ENCODE measurements at regions not wholly inside any gene's neighbourhood (a gene's known extent, or its start where the extent isn't known, plus 50 kb on each side); places are given as distances from the start of the nearest gene placed in this dataset.

- no peak for DNase-seq (ENCODE audit: low read depth, low spot score)
These were observed 1341.2 kb upstream of the SPRY2 start for GRCh38 chr13:81682081-81682630.

GRCh38 chr13:81677857-81678256 is 1336.9 kb upstream of the SPRY2 start:
- no peak for DNase-seq (ENCODE audit: low read depth, low spot score)

GRCh38 chr13:81676008-81676407 is 1335.1 kb upstream of the SPRY2 start:
- DNase-seq (ENCODE audit: low read depth, low spot score), result no peak

GRCh38 chr13:81671064-81671463 is 1330.1 kb upstream of the SPRY2 start:
- no peak for DNase-seq (ENCODE audit: low read depth, low spot score)

GRCh38 chr13:81670048-81670447 is 1329.1 kb upstream of the SPRY2 start:
- DNase-seq (ENCODE audit: low read depth, low spot score), result no peak

- no peak for DNase-seq (ENCODE audit: low read depth, low spot score)
These were observed 1323.9 kb upstream of the SPRY2 start for GRCh38 chr13:81664872-81665271.

GRCh38 chr13:81659984-81660383 is 1319.1 kb upstream of the SPRY2 start:
- DNase-seq (ENCODE audit: low read depth, low spot score), result no peak

GRCh38 chr13:81658598-81659370 is 1317.9 kb upstream of the SPRY2 start:
- no peak for DNase-seq (ENCODE audit: low read depth, low spot score)

- DNase-seq (ENCODE audit: low read depth, low spot score), result no peak
These were observed 1299.2 kb upstream of the SPRY2 start for GRCh38 chr13:81639984-81640582.

- DNase-seq (ENCODE audit: low read depth, low spot score), result no peak
These were observed 1296.5 kb upstream of the SPRY2 start for GRCh38 chr13:81637457-81637856.

GRCh38 chr13:81636120-81636519 is 1295.2 kb upstream of the SPRY2 start:
- no peak for DNase-seq (ENCODE audit: low read depth, low spot score)

GRCh38 chr13:81615031-81615430 is 1274.1 kb upstream of the SPRY2 start:
- DNase-seq (ENCODE audit: low read depth, low spot score), result no peak

GRCh38 chr13:81610644-81611043 is 1269.7 kb upstream of the SPRY2 start:
- no peak for DNase-seq (ENCODE audit: low read depth, low spot score)

- no peak for DNase-seq (ENCODE audit: low read depth, low spot score)
These were observed 1268.4 kb upstream of the SPRY2 start for GRCh38 chr13:81609335-81609734.

GRCh38 chr13:81606074-81606473 is 1265.1 kb upstream of the SPRY2 start:
- DNase-seq (ENCODE audit: low read depth, low spot score), result no peak

- DNase-seq (ENCODE audit: low read depth, low spot score), result no peak
These were observed 1261.3 kb upstream of the SPRY2 start for GRCh38 chr13:81602241-81602640.

- no peak for DNase-seq (ENCODE audit: low read depth, low spot score)
These were observed 1256.2 kb upstream of the SPRY2 start for GRCh38 chr13:81597101-81597500.

GRCh38 chr13:81596224-81596753 is 1255.4 kb upstream of the SPRY2 start:
- no peak for DNase-seq (ENCODE audit: low read depth, low spot score)

- no peak for DNase-seq (ENCODE audit: low read depth, low spot score)
These were observed 1250.7 kb upstream of the SPRY2 start for GRCh38 chr13:81591528-81592220.

GRCh38 chr13:81582381-81582780 is 1241.5 kb upstream of the SPRY2 start:
- no peak for DNase-seq (ENCODE audit: low read depth, low spot score)

- no peak for DNase-seq (ENCODE audit: low read depth, low spot score)
These were observed 1236.8 kb upstream of the SPRY2 start for GRCh38 chr13:81577601-81578195.

- DNase-seq (ENCODE audit: low read depth, low spot score), result no peak
These were observed 1227.9 kb upstream of the SPRY2 start for GRCh38 chr13:81568824-81569223.
